HL-60 (cell line): ENCODE measurements at regions not wholly inside any gene's neighbourhood (a gene's known extent, or its start where the extent isn't known, plus 50 kb on each side); places are given as distances from the start of the nearest gene placed in this dataset.

Experiments
- DNase-seq, 2 experiments: peaks; one replicate each; pipeline ENCODE4 v3.0.0-alpha.2; 2010 to 2020; ENCODE audit warnings: low read depth in 1 of 2, low spot score in 1 of 2
- H3K27ac ChIP-seq: fragments of 250-450 bp; sonication (Bioruptor Pico); replicated peaks from 2 replicates; pipeline ENCODE4 v1.5.1; 2020; ENCODE audit warnings: mild to moderate bottlenecking, moderate library complexity
- H3K27me3 ChIP-seq: fragments of 250-450 bp; sonication (Bioruptor Pico); 2 replicates; pipeline ENCODE4 v1.5.1; 2021; ENCODE audit warnings: mild to moderate bottlenecking, moderate library complexity; ENCODE audit not compliant: insufficient read depth, poor library complexity, severe bottlenecking
- H3K4me3 ChIP-seq: replicated peaks from 2 replicates; pipeline ENCODE4 v1.5.1; 2011; ENCODE audit warnings: mild to moderate bottlenecking, control low read depth, low read length; ENCODE audit not compliant: insufficient read depth
- GABPA ChIP-seq: IDR thresholded peaks from 2 replicates; pipeline ENCODE4 v1.6.1; 2012; ENCODE audit warnings: low read depth
- POLR2AphosphoS5 ChIP-seq: IDR thresholded peaks from 2 replicates; pipeline ENCODE4 v1.6.1; 2012; ENCODE audit warnings: low read depth
- SPI1 ChIP-seq: IDR thresholded peaks from 2 replicates; pipeline ENCODE4 v1.6.1; 2012; ENCODE audit warnings: low read depth, mild to moderate bottlenecking, borderline replicate concordance
- TF ChIP-seq, protein P1 (sequence below): IDR thresholded peaks from one replicate; pipeline ENCODE4 v1.5.1; 2011; ENCODE audit warnings: low read length, control low read depth, inconsistent platforms; ENCODE audit not compliant: insufficient read depth
- TF ChIP-seq, protein P2 (sequence below): IDR thresholded peaks from 2 replicates; pipeline ENCODE4 v1.6.1; 2012; ENCODE audit warnings: low read depth; ENCODE audit not compliant: insufficient replicate concordance

DNA sequence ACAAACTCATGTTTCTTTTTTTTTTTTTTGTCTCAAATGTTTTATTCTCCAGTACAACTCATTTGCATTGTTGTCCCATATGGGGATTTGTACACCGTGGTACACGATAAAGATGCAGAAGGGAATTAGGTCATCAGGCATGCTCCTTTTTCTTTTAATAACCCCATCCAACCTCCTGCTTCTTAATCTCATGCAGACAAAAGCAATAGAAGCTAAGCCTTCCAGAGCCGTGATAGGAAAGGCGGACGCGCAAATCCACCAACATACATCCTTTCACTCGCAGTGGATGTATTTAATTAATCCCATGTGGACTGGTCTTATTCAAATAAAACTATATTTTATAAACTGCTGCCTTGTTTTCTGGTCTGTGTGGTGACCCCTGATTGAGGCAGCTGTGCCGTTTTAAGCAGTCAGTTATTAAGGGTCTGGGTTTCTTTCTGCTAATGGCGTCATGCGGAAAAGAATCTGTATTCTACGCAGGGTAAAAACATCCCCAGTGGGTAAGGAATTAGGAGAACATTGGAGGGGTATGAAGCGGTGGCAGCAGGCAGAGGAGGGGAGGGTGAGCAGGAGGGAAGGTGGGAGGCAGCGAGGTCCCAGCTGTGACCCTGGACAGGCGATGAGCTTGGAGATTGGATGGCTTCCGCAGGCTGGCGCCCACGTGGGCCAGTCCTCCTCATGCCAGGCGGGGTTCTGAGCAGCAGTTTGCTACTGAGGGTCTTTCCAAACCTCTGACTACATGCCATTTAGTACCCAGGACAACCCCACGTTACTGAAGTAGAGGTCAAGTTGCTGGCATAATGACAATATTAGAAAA is 172.8 kb downstream of the LINC00237 start:
- TF ChIP-seq GABPA (no peak), SPI1 (no peak), POLR2AphosphoS5 (no peak)
- TF ChIP-seq, protein P1, sequence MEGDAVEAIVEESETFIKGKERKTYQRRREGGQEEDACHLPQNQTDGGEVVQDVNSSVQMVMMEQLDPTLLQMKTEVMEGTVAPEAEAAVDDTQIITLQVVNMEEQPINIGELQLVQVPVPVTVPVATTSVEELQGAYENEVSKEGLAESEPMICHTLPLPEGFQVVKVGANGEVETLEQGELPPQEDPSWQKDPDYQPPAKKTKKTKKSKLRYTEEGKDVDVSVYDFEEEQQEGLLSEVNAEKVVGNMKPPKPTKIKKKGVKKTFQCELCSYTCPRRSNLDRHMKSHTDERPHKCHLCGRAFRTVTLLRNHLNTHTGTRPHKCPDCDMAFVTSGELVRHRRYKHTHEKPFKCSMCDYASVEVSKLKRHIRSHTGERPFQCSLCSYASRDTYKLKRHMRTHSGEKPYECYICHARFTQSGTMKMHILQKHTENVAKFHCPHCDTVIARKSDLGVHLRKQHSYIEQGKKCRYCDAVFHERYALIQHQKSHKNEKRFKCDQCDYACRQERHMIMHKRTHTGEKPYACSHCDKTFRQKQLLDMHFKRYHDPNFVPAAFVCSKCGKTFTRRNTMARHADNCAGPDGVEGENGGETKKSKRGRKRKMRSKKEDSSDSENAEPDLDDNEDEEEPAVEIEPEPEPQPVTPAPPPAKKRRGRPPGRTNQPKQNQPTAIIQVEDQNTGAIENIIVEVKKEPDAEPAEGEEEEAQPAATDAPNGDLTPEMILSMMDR: no peak
- TF ChIP-seq, protein P2, sequence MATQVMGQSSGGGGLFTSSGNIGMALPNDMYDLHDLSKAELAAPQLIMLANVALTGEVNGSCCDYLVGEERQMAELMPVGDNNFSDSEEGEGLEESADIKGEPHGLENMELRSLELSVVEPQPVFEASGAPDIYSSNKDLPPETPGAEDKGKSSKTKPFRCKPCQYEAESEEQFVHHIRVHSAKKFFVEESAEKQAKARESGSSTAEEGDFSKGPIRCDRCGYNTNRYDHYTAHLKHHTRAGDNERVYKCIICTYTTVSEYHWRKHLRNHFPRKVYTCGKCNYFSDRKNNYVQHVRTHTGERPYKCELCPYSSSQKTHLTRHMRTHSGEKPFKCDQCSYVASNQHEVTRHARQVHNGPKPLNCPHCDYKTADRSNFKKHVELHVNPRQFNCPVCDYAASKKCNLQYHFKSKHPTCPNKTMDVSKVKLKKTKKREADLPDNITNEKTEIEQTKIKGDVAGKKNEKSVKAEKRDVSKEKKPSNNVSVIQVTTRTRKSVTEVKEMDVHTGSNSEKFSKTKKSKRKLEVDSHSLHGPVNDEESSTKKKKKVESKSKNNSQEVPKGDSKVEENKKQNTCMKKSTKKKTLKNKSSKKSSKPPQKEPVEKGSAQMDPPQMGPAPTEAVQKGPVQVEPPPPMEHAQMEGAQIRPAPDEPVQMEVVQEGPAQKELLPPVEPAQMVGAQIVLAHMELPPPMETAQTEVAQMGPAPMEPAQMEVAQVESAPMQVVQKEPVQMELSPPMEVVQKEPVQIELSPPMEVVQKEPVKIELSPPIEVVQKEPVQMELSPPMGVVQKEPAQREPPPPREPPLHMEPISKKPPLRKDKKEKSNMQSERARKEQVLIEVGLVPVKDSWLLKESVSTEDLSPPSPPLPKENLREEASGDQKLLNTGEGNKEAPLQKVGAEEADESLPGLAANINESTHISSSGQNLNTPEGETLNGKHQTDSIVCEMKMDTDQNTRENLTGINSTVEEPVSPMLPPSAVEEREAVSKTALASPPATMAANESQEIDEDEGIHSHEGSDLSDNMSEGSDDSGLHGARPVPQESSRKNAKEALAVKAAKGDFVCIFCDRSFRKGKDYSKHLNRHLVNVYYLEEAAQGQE: no peak
- Histone ChIP-seq H3K4me3 (no peak overlapping the region), H3K27ac (no peak overlapping the region), H3K27me3 (peaks cover 9% of the 10 kb centered on the region)
- no peak for DNase-seq

DNA sequence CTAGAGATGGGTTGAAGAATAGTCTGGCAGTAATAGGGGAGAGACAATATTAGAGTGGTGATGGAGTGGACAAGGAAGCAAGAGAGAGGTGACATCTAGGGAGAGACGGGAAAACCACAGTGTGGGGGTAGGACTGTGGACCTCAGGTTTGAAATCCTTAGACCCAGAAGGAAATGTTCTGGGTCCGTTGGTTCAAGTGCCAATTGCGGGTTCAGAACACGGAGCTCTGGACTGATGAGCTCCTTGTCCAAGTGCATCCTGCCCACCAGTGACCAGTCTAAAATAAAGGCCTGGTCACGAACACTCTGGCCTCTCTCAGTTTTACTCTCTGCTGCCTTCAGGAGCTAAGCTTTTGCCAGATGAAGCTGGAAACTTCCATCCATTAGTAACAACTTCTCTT is 174.0 kb downstream of the LINC00237 start:
- Histone ChIP-seq H3K27me3 (peaks cover 9% of the 10 kb centered on the region), H3K27ac (no peak overlapping the region), H3K4me3 (no peak overlapping the region)
- DNase-seq: no peak
- TF ChIP-seq, protein P2: no peak

DNA sequence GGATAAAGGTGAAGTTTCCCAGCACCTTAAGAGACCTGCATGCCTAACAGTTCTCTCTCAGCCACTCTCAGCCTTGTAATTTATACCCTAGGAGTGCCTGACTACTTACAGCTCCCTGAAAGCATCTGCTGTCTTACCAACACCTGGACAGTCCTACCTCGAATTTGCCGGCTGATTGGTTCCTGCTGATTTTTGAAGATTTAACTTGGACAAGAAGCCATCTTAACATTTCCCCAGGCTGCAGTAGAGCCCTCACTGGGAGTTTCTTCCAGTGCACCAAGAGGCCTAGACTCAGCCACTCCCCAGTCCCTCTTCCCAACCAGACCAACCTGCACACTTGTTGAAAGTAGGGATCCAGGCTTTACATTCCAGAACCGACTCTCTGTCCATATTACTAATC is 174.5 kb downstream of the LINC00237 start:
- TF ChIP-seq, protein P2: no peak
- TF ChIP-seq GABPA (no peak), POLR2AphosphoS5 (no peak), SPI1 (no peak)
- TF ChIP-seq, protein P1: no peak
- peaks cover 9% of the 10 kb centered on the region for H3K27me3 ChIP-seq
- no peak for DNase-seq

More for the DNA sequence above, 174.5 kb downstream of the LINC00237 start:
- H3K27ac ChIP-seq: no peak overlapping the region
- H3K4me3 ChIP-seq: no peak overlapping the region
